Bronchial epithelial cell (primary cell): ENCODE measurements at regions not wholly inside any gene's neighbourhood (a gene's known extent, or its start where the extent isn't known, plus 50 kb on each side); places are given as distances from the start of the nearest gene placed in this dataset.

Experiments
- DNase-seq: peaks from one replicate; pipeline ENCODE4 v3.0.0-alpha.2; 2010; ENCODE audit warnings: low read depth
- FAIRE-seq: peaks from 2 replicates; lab custom pipeline; 2011; peaks lifted over from hg19 to GRCh38; lab: Jason Lieb, UNC
- H3K27me3 ChIP-seq: 2 replicates; pipeline ENCODE4 v1.5.1; 2011; ENCODE audit warnings: low read length; ENCODE audit not compliant: control insufficient read depth, insufficient read depth
- H3K36me3 ChIP-seq: 2 replicates; pipeline ENCODE4 v1.5.1; 2011; ENCODE audit warnings: low read length; ENCODE audit not compliant: control insufficient read depth, insufficient read depth
- H3K4me3 ChIP-seq: 2 replicates; pipeline ENCODE4 v1.5.1; 2011; ENCODE audit warnings: mild to moderate bottlenecking, low read depth, low read length, control low read depth
- CTCF ChIP-seq: IDR thresholded peaks from 2 replicates; pipeline ENCODE4 v1.5.1; 2011; ENCODE audit warnings: mild to moderate bottlenecking, moderate library complexity, low read length, control low read depth, inconsistent platforms; ENCODE audit not compliant: insufficient read depth, severe bottlenecking

DNA sequence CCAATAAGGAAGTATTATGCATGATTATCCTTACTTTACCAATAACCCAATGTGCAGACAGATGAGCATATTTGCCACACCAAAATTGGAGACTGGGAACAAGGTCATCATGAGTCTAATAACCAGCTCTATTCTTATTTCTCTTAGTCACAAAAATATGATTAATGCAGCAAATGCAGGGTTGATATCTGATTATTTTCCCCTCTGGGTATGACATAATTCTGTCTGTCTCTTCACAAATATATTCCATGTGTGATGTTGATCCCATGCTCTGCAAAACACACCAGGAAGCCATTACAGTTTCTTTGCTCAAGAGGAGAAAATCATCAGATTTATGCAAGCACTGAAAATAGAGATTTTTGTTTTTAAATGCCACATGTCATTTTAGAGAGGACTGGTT lies 196.5 kb upstream of the DGKB start:
- H3K36me3 ChIP-seq, result no peaks in the 10 kb centered on the region
- no peak for DNase-seq
- no peak for FAIRE-seq
- no peaks in the 10 kb centered on the region for H3K27me3 ChIP-seq
- H3K4me3 ChIP-seq, result no peak overlapping the region
- TF ChIP-seq CTCF, result no peak

- TF ChIP-seq CTCF, result no peak
- H3K4me3 ChIP-seq, result no peak overlapping the region
- DNase-seq (no peak), FAIRE-seq (no peak)
- no peaks in the 10 kb centered on the region for H3K27me3 ChIP-seq
- no peaks in the 10 kb centered on the region for H3K36me3 ChIP-seq
These were observed 194.3 kb upstream of the DGKB start for GRCh38 chr7:15096853-15097252.

DNA sequence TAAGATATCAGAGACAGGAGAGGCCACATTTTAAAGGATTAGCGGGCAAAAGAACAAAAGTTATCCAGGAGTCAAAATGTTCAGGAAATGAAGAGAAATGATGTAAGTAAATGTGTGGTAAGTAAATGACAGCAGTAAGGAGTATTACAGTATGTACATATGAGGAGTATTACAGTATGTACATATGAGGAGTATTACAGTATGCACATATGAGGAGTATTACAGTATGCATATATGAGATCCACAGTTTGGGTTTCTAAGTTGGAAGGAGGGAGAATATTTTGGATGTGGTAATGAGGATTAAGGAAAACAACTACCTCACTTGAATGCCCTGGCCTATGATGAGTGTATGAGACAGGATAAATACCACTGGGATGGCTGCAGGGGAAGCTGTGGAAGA lies 192.4 kb upstream of the DGKB start:
- no peak for TF ChIP-seq CTCF
- no peaks in the 10 kb centered on the region for H3K36me3 ChIP-seq
- no peaks in the 10 kb centered on the region for H3K27me3 ChIP-seq
- FAIRE-seq (no peak), DNase-seq (no peak)
- no peak overlapping the region for H3K4me3 ChIP-seq

GRCh38 chr7:15087771-15088170 lies 185.2 kb upstream of the DGKB start:
- no peak overlapping the region for H3K4me3 ChIP-seq
- no peaks in the 10 kb centered on the region for H3K27me3 ChIP-seq
- no peak for DNase-seq
- TF ChIP-seq CTCF, result no peak
- no peak for FAIRE-seq
- no peaks in the 10 kb centered on the region for H3K36me3 ChIP-seq

DNA sequence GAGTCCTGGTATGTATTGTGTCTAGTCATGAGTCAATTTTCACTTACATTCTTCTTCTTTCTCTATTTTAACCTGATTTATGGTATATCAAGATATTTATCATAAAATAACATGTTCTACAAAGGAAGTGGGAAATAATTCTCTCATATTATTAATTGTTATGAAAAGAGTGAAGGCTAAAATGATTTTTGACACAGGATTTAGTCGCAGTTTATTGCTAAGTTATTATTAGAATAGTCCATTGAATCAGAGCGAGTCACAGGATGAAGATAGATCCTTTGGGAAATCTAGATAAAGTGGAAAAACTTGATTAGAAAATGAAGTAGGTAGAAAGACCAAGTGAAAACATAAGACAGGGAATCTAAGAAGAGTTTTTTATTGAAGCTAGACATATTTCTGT lies 184.3 kb upstream of the DGKB start:
- Histone ChIP-seq H3K4me3 (no peak overlapping the region), H3K27me3 (no peaks in the 10 kb centered on the region), H3K36me3 (no peaks in the 10 kb centered on the region)
- DNase-seq, result peak; percentile 13
- no peak for TF ChIP-seq CTCF
- FAIRE-seq, result no peak

- TF ChIP-seq CTCF, result no peak
- DNase-seq, result no peak
These were observed 183.6 kb upstream of the DGKB start for GRCh38 chr7:15086131-15086611.

More at GRCh38 chr7:15086131-15086611, 183.6 kb upstream of the DGKB start:
- no peak for FAIRE-seq
- no peaks in the 10 kb centered on the region for H3K27me3 ChIP-seq
- no peak overlapping the region for H3K4me3 ChIP-seq
- H3K36me3 ChIP-seq, result no peaks in the 10 kb centered on the region
